ENCODE measurements at regions not wholly inside any gene's neighbourhood (a gene's known extent, or its start where the extent isn't known, plus 50 kb on each side); places are given as distances from the start of the nearest gene placed in this dataset.

DNA sequence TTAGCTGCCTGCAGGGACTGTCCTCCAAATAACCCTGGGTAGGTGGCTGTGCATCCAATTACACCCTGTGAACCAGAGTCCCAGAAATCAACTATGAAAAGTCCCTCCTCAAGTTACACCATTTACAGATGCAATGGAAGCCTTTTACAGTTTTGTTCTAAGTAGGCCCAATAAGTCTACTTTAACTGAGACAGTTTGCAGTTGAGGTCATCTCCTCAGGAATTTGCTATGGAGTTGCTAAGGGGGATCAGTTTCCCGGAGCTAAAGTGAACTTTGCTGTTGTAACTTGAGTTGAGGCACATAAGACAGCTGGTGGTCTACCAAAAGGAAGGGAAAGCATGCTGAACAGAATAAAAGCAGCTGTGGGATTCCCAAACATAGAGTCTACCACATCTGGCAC lies 121.6 kb upstream of the STK26 start:
- DNase-seq (ENCODE audit: low read depth), result no peak

- DNase-seq (ENCODE audit: low read depth), result no peak
These were observed 115.4 kb upstream of the STK26 start for GRCh38 chrX:131907488-131908314.

DNA sequence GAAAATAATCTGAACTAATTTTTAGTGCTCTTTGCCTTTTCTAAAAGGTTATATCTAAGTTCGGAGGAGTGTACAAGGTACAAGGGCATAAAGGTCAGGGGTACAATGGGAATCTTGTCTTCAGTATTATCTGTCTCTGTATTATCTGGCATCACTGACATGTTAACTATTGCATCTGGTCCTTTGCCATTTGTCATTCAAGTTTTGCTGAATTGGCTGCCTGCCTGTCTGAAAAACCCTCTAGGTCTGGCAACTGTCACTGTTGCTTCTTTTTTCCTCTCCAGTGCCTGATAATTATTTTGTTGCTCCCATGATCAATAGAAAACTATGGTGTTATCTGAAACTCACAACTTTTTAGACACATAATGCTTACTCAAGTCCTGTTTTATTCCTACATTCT lies 112.5 kb upstream of the STK26 start:
- no peak for DNase-seq (ENCODE audit: low read depth)

DNA sequence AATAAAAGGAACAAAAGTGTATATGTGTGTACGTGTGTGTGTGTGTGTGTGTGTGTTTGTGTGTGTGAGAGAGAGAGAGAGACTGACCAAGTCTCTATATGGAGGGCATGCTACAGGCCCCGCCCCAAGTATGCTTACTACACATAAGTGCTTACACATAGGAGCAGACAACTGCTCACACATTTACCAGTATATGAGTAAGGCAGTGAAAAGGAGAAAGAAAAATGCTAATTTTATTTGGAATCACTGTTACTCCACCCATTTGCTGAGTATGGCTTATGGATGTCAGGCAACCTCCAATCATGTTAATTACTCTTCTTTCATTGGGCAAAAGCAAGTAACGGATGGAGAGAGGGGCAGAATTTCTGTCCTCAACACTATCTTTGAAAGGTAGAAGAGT lies 107.6 kb upstream of the STK26 start:
- DNase-seq (ENCODE audit: low read depth), result no peak

DNA sequence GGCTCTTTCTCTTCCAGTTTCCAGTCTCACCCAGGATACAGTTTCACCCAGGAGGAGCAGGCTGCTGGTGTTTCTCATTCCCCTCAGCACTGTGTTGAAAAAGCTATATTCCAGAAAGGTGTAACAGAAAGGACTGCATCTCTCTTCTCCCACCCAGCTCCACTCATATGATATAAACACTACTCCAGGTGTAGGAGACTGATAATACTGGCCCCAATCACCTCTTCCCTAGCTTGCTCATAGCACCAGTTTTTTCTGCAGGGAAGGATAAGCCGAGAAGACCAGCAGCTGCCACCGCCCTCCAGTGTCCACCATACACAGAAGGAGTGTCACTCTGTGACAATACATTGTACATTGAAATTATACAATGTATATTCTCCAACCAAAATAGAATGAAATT lies 105.5 kb upstream of the STK26 start:
- DNase-seq (ENCODE audit: low read depth), result no peak

DNA sequence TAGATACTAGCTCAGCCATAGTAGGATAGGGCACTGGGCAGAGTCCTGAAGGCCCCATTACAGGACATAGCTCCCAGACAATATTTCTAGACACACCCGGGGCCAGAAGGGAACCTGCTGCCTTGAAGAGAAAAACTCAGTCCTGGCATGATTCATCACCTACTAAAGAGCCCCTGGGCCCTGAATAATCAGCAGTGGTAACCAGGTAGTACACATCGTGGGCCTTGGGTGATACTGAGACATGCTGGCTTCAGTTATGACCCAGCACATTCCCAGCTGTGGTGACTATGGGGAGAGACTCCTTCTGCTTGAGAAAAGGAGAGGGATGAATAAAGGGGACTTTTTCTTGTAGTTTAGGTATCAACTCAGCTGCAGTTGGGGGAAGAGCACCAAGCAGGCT lies 104.3 kb upstream of the STK26 start:
- DNase-seq (ENCODE audit: low read depth), result no peak

GRCh38 chrX:131923614-131924250 lies 99.4 kb upstream of the STK26 start:
- no peak for DNase-seq (ENCODE audit: low read depth)

DNA sequence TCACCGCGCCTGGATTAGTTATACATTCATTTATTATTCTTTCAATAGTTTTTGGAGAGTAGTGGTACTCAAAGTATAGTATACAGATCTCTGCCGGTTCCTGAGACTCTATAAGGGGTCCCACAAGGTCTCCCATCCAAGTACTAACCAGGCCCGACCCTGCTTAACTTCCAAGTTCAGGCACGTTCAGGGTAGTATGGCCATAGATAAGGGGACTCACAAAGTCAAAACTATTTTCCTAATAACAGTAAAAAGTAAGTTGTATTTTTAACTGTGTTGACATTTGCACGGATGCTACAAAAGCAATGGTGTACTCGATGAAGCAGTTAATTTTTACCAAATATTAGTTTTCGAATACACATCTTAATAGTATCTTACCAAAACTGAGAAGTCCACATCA lies 84.4 kb upstream of the STK26 start:
- no peak for DNase-seq (ENCODE audit: low read depth)

DNA sequence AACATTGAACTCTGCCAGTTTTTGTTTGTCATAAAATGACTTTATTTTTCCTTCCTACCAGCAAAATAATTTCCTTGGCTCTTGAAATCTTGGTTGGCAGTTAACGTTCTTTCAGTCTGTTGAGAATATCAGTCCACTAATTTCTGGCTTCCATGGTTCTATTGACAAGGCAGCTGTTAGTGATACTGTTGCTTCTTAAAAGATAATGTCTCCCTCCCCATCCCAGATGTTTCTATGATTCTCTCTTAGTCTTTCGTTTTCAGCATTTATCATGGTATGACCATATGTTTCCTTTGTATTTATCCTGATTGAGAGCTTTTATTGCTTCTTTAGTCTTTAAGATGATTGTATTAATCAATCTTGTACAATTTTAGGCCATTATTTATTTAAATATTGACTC lies 81.1 kb upstream of the STK26 start:
- DNase-seq (ENCODE audit: low read depth), result no peak

- no peak for DNase-seq (ENCODE audit: low read depth)
These were observed 77.9 kb upstream of the STK26 start for GRCh38 chrX:131944936-131945902.

DNA sequence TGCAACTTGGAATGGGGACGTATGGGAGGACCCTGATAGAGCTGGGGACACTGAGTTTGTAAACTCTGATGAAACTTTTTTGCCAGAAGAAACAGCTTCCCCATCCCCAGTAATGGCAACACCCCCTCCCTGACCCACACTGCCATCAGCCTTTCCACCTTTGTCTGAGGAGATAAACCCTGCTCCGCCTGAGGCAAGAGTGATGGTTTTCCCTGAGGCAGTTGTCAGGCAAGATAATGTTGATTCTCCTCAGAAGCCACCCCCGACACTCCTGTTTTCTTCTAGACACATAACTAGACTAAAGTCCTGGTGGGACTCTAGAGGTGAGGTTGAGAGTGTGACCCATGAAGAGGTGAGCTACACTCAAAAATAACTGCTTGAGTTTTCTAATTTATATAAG lies 71.9 kb upstream of the STK26 start:
- DNase-seq (ENCODE audit: low read depth), result no peak

GRCh38 chrX:131955099-131955777 lies 67.9 kb upstream of the STK26 start:
- no peak for DNase-seq (ENCODE audit: low read depth)

DNA sequence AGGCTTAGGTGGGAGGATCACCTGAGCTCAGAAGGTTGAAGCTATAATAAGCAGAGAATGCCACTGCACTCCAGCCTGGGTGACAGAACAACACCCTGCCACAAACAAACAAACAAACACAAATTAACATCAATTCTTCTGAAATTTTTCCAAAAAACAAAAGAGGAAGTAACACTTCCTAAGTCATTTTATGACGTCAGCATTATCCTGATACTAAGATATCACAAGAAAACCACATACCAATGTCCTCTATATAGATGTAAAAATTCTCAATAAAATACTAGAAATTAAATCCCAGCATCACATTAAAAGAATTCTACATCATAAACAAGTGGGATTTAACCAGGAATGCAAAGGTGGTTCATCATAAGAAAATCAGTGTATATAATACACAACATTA lies 64.4 kb upstream of the STK26 start:
- no peak for DNase-seq (ENCODE audit: low read depth)

GRCh38 chrX:131970347-131970746 lies 52.8 kb upstream of the STK26 start:
- DNase-seq (ENCODE audit: low read depth), result no peak
